ENCODE measurements at regions not wholly inside any gene's neighbourhood (a gene's known extent, or its start where the extent isn't known, plus 50 kb on each side); places are given as distances from the start of the nearest gene placed in this dataset.

GRCh38 chr9:129370770-129371169 lies 192.7 kb upstream of the IER5L start:
- Histone ChIP-seq H3K27me3 (replicated peaks in 1 of 7) (no peaks in the 10 kb centered on the region), H3K36me3 (no peaks in the 10 kb centered on the region), H3K9me3 (peaks cover 0 to 26% (median 19%) of the 10 kb centered on the region in 8 donors), H3K4me1 (no peaks in the 10 kb centered on the region), H3K4me3 (no peak overlapping the region), H3K27ac (no peak overlapping the region)
- no peak for TF ChIP-seq CTCF (IDR thresholded peaks at IDR 0.05 in 8 of 11, conservative IDR thresholded peaks at IDR 0.05 in 3 of 11)
- DNase-seq, result peak; percentile 17
- WGBS, 5 donors, result 84 to 96% (median 91%) methylated on average over 7 of the region's 7 CpGs
- intact Hi-C loops (cut with DNase I; ENCODE audit: low total_unique reads), result no loop called here

GRCh38 chr9:129368444-129368978 lies 190.4 kb upstream of the IER5L start:
- intact Hi-C loops (cut with DNase I; ENCODE audit: low total_unique reads), result no loop called here
- H3K27me3 ChIP-seq (replicated peaks in 1 of 7), result no peaks in the 10 kb centered on the region
- H3K36me3 ChIP-seq, result no peaks in the 10 kb centered on the region
- H3K4me1 ChIP-seq, result no peaks in the 10 kb centered on the region
- no peak for TF ChIP-seq POLR2AphosphoS5 (IDR thresholded peaks at IDR 0.05)
- TF ChIP-seq CTCF (IDR thresholded peaks at IDR 0.05 in 8 of 11, conservative IDR thresholded peaks at IDR 0.05 in 3 of 11), result no peak
- no peak for TF ChIP-seq POLR2A (IDR thresholded peaks at IDR 0.05)
- no peak for DNase-seq
- WGBS, 5 donors, result 65 to 82% (median 79%) methylated on average over 6 of the region's 6 CpGs
- no peak overlapping the region for H3K4me3 ChIP-seq
- H3K9me3 ChIP-seq, result peaks cover 0 to 26% (median 19%) of the 10 kb centered on the region in 8 donors
- no peak overlapping the region for H3K27ac ChIP-seq

GRCh38 chr9:129367287-129367686 lies 189.2 kb upstream of the IER5L start:
- Histone ChIP-seq H3K36me3 (no peaks in the 10 kb centered on the region), H3K27me3 (replicated peaks in 1 of 7) (no peaks in the 10 kb centered on the region), H3K9me3 (peaks cover 0 to 26% (median 19%) of the 10 kb centered on the region in 8 donors), H3K4me3 (no peak overlapping the region), H3K27ac (no peak overlapping the region), H3K4me1 (peaks cover 0 to 4% (median 2%) of the 10 kb centered on the region in 6 donors)
- no peak for DNase-seq
- TF ChIP-seq CTCF (IDR thresholded peaks at IDR 0.05 in 8 of 11, conservative IDR thresholded peaks at IDR 0.05 in 3 of 11), result no peak
- TF ChIP-seq POLR2AphosphoS5 (IDR thresholded peaks at IDR 0.05), result no peak
- TF ChIP-seq POLR2A (IDR thresholded peaks at IDR 0.05), result no peak
- WGBS, 5 donors, result 93 to 100% (median 96%) methylated on average over 5 of the region's 5 CpGs
- intact Hi-C loops (cut with DNase I; ENCODE audit: low total_unique reads), result no loop called here

GRCh38 chr9:129365196-129365595 lies 187.1 kb upstream of the IER5L start:
- WGBS, 5 donors, result 64 to 81% (median 75%) methylated on average over 5 of the region's 5 CpGs

More at GRCh38 chr9:129365196-129365595, 187.1 kb upstream of the IER5L start:
- Histone ChIP-seq H3K27me3 (replicated peaks in 1 of 7) (no peaks in the 10 kb centered on the region), H3K4me3 (no peak overlapping the region), H3K27ac (no peak overlapping the region), H3K9me3 (peaks cover 0 to 17% (median 14%) of the 10 kb centered on the region in 8 donors), H3K36me3 (no peaks in the 10 kb centered on the region), H3K4me1 (peaks cover 0 to 7% (median 2%) of the 10 kb centered on the region in 6 donors)
- intact Hi-C loops (cut with DNase I; ENCODE audit: low total_unique reads), result no loop called here
- TF ChIP-seq POLR2AphosphoS5 (IDR thresholded peaks at IDR 0.05) (no peak), POLR2A (IDR thresholded peaks at IDR 0.05) (no peak), CTCF (IDR thresholded peaks at IDR 0.05 in 8 of 11, conservative IDR thresholded peaks at IDR 0.05 in 3 of 11) (no peak)
- DNase-seq, result no peak
